Kidney (tissue), 13 donors: ENCODE measurements at regions not wholly inside any gene's neighbourhood (a gene's known extent, or its start where the extent isn't known, plus 50 kb on each side); places are given as distances from the start of the nearest gene placed in this dataset.
A peak's percentile ranks its signal among the peaks of the same experiment; 100 is the strongest.

Experiments
- DNase-seq, 5 donors: peaks; one replicate each; pipeline ENCODE4 v3.0.0-alpha.2; 2013 to 2020
- FAIRE-seq: peaks from 2 replicates; lab custom pipeline; 2012; peaks lifted over from hg19 to GRCh38; lab: Jason Lieb, UNC
- H3K27ac ChIP-seq, 2 donors: one replicate each; pipeline ENCODE4 v1.7.0; 2013; ENCODE audit warnings: low read depth in 2 of 2, low read length in 2 of 2, inconsistent platforms in 1 of 2
- H3K27me3 ChIP-seq: one replicate; pipeline ENCODE4 v1.7.1; 2013; ENCODE audit warnings: low read length, inconsistent platforms; ENCODE audit not compliant: control insufficient read depth, insufficient read depth
- H3K36me3 ChIP-seq, 3 donors: one replicate each; pipeline versions ENCODE4 v1.7.0 to v1.7.1; 2013; ENCODE audit warnings: low read length in 3 of 3, control low read depth in 1 of 3, inconsistent platforms in 1 of 3; ENCODE audit not compliant: insufficient read depth in 3 of 3, control insufficient read depth in 2 of 3
- H3K4me1 ChIP-seq, 3 donors: one replicate each; pipeline versions ENCODE4 v1.7.0 to v1.7.1; 2013; ENCODE audit warnings: low read length in 3 of 3, inconsistent platforms in 1 of 3, low read depth in 1 of 3; ENCODE audit not compliant: control insufficient read depth in 2 of 3, insufficient read depth in 2 of 3
- H3K4me3 ChIP-seq, 3 donors: one replicate each; pipeline versions ENCODE4 v1.7.0 to v1.8.1; 2013; ENCODE audit warnings: low read length in 3 of 3, control low read depth in 1 of 3, inconsistent platforms in 1 of 3
- H3K9ac ChIP-seq, 3 donors: one replicate each; pipeline versions ENCODE4 v1.7.0 to v1.7.1; 2013; ENCODE audit warnings: low read length in 3 of 3, control low read depth in 1 of 3, inconsistent platforms in 1 of 3
- H3K9me3 ChIP-seq, 3 donors: one replicate each; pipeline versions ENCODE4 v1.7.0 to v1.7.1; 2013; ENCODE audit warnings: low read length in 3 of 3, control low read depth in 1 of 3, inconsistent platforms in 1 of 3; ENCODE audit not compliant: control insufficient read depth in 2 of 3, insufficient read depth in 1 of 3
- intact Hi-C: fragments of 100-400 bp; cut with DNase I; formaldehyde crosslinking; loops from one replicate; pipeline ENCODE4 v1.11.1; 2022
- TF ChIP-seq, protein P1 (sequence below): IDR thresholded peaks from 3 replicates; pipeline ENCODE4 v1.5.1; 2012; ENCODE audit warnings: mild to moderate bottlenecking, moderate library complexity, borderline replicate concordance; ENCODE audit not compliant: insufficient read depth; ENCODE audit errors: extremely low read depth
- donor health status: control.
- donor health status: control.
- donor health status: control.
- donor health status: control.
- donor health status: control.
- donor health status: DM: yes; HTN: yes; CAD: no.
- donor health status: Normal renal cell carcinoma (clear cell type).

DNA sequence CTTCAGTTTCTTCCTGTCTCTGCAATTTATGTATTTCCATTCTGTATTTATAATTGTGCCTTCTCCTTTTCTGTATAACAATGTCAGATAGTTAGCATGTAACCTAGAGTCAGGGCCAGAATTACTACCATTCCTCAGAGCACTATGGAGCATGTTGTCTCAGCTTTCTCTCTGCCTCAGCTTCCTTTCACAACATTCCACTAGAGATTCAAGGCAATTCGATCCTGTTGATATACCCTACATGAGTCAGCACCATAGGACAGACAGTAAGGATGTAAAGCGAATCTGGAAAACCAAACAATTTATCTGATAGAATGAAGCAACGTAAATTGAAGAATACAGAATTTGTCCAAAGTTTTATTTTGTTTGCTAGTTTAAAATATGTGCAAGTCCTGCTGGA lies 728.3 kb upstream of the SEMA6A start:
- intact Hi-C loops: no loop called here
- Histone ChIP-seq H3K4me3 (no peak overlapping the region), H3K27me3 (no peaks in the 10 kb centered on the region), H3K36me3 (no peaks in the 10 kb centered on the region), H3K27ac (no peak overlapping the region), H3K9ac (no peak overlapping the region), H3K4me1 (no peaks in the 10 kb centered on the region), H3K9me3 (no peaks in the 10 kb centered on the region)
- no peak for FAIRE-seq
- DNase-seq: peak in 1 of 5 donors; percentile 43
- TF ChIP-seq, protein P1, sequence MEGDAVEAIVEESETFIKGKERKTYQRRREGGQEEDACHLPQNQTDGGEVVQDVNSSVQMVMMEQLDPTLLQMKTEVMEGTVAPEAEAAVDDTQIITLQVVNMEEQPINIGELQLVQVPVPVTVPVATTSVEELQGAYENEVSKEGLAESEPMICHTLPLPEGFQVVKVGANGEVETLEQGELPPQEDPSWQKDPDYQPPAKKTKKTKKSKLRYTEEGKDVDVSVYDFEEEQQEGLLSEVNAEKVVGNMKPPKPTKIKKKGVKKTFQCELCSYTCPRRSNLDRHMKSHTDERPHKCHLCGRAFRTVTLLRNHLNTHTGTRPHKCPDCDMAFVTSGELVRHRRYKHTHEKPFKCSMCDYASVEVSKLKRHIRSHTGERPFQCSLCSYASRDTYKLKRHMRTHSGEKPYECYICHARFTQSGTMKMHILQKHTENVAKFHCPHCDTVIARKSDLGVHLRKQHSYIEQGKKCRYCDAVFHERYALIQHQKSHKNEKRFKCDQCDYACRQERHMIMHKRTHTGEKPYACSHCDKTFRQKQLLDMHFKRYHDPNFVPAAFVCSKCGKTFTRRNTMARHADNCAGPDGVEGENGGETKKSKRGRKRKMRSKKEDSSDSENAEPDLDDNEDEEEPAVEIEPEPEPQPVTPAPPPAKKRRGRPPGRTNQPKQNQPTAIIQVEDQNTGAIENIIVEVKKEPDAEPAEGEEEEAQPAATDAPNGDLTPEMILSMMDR: no peak

DNA sequence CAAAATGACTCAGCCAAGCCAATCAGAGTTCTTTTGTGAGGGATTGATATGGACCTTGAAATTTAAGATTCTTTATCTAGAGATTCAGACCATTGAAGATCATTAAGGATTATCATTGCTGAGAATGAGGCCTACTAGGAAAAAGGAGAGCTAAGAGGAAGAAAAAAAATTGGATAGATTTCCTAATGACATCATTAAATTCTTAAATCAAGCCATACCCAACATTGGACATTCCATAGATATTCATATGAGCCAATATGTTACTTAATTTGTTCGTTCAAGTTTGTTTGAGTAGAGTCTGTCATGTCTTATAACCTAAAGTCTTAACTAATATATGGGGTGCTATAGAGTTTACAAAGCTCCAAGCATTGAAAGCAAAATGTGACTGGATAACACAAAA lies 727.9 kb upstream of the SEMA6A start:
- Histone ChIP-seq H3K4me1 (peaks cover 0 to 2% (median 0%) of the 10 kb centered on the region in 3 donors), H3K36me3 (no peaks in the 10 kb centered on the region), H3K9me3 (no peaks in the 10 kb centered on the region), H3K4me3 (no peak overlapping the region), H3K9ac (no peak overlapping the region), H3K27ac (no peak overlapping the region), H3K27me3 (no peaks in the 10 kb centered on the region)
- TF ChIP-seq, protein P1: no peak
- intact Hi-C loops: no loop called here
- no peak for FAIRE-seq
- DNase-seq: no peak

DNA sequence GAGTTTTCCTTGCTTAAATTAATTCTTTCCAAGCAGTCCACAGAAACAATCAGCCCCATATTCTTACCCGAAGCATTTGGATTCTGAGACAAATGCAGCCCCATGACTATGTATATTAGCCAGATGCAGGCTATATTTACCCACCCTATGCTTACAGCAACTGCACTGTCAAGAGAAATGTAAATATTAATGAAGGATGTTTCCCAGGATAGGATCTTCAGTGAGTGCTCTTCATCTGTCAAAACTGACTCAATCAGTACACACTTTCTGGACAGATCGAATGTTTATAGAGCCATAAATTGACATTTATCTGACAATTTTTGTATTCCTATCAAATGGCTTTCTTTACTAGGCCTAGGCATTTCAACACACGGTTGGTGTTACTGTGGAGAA lies 725.3 kb upstream of the SEMA6A start:
- DNase-seq (no peak), FAIRE-seq (no peak)
- intact Hi-C loops: no loop called here
- Histone ChIP-seq H3K9ac (no peak overlapping the region), H3K27ac (no peak overlapping the region), H3K4me3 (no peak overlapping the region), H3K27me3 (no peaks in the 10 kb centered on the region), H3K36me3 (no peaks in the 10 kb centered on the region), H3K4me1 (peaks cover 0 to 4% (median 0%) of the 10 kb centered on the region in 3 donors), H3K9me3 (no peaks in the 10 kb centered on the region)
- TF ChIP-seq, protein P1: no peak
